GM12874 (cell line): ENCODE measurements at regions not wholly inside any gene's neighbourhood (a gene's known extent, or its start where the extent isn't known, plus 50 kb on each side); places are given as distances from the start of the nearest gene placed in this dataset.
A peak's percentile ranks its signal among the peaks of the same experiment; 100 is the strongest.

Source experiments
- TF ChIP-seq, protein P1 (sequence below): IDR thresholded peaks from 2 replicates; pipeline ENCODE4 v1.5.1; 2011; ENCODE audit warnings: low read depth, mild to moderate bottlenecking, control low read depth, low read length, moderate library complexity; ENCODE audit not compliant: insufficient read depth

DNA sequence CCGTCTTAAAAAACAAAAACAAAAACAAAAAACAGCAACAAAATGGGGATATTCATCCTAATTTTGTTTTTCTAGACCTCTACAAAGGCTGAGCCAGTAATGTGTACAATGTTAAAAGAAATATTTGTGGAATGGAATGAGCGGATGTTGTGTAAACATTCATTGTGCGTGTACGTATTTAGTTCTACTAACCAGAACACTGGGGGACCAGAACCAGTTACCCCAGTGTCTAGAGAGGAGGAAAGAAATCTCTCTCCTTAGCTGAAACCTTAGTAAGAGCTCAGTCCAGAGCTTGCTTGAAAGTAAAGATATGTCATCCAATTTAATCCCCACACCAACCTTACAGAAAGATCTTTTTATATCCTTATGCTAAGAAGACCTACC, 106.7 kb upstream of the CPEB4 start:
- TF ChIP-seq, protein P1, sequence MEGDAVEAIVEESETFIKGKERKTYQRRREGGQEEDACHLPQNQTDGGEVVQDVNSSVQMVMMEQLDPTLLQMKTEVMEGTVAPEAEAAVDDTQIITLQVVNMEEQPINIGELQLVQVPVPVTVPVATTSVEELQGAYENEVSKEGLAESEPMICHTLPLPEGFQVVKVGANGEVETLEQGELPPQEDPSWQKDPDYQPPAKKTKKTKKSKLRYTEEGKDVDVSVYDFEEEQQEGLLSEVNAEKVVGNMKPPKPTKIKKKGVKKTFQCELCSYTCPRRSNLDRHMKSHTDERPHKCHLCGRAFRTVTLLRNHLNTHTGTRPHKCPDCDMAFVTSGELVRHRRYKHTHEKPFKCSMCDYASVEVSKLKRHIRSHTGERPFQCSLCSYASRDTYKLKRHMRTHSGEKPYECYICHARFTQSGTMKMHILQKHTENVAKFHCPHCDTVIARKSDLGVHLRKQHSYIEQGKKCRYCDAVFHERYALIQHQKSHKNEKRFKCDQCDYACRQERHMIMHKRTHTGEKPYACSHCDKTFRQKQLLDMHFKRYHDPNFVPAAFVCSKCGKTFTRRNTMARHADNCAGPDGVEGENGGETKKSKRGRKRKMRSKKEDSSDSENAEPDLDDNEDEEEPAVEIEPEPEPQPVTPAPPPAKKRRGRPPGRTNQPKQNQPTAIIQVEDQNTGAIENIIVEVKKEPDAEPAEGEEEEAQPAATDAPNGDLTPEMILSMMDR, result no peak

DNA sequence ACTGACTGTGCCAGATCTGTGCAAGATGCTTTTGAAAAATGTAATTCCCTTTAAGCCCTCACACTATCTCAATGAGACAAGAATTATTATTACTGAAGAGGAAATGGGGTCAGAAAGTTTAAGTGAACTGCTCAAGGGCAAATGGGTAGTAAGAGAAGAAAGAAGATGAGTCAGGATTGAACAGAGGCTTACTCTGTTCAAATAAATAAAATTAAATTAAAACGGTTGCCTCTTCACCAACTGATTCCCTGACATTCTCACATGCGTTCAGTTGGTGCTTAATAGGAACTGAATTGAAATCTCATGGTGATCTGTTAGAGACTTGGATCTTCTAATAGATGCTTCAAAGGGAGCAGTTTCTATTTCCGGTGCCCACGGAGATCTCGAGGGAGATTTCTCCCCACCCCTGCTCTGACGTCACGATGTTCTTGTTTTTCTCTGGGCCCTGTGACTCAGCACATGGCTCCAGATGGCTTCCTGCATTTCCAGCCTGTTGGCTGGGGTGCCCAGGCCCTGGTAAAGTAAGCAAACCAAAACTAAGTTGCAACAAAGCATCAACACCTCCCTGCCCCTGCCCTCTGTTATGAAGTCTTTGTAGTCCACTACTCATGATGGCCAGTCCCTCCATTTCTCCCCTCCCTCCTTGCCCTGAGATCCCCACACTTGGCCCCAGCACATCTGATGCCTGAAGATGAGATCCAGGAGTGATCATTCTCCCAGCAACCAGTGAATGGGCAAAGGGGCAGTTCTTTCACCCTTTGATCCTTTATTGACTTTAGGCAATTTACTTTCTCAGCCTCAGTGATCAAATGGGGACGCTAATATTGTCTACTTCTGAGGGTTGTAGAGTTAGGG, 106.1 kb upstream of the CPEB4 start:
- TF ChIP-seq, protein P1, result no peak

DNA sequence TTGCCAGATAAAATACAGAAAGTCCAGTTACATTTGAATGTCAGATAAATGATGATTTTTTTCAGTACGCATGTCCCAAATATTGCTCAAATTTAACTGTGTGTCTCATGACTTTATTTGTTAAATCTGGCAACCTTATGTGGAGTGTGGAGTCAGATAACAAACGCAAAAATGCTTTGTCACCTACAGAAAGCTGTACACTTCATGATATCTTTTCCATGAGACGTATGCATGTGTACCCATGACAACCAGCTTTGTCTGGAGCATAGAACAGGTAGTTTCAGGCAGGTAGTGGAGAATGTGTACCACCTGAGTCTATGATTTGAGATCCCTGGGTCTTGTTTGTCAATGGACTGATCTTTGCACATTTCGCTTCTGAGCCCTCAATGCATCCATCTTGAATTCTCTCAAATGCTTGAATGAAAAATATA, 105.5 kb upstream of the CPEB4 start:
- TF ChIP-seq, protein P1, result no peak

DNA sequence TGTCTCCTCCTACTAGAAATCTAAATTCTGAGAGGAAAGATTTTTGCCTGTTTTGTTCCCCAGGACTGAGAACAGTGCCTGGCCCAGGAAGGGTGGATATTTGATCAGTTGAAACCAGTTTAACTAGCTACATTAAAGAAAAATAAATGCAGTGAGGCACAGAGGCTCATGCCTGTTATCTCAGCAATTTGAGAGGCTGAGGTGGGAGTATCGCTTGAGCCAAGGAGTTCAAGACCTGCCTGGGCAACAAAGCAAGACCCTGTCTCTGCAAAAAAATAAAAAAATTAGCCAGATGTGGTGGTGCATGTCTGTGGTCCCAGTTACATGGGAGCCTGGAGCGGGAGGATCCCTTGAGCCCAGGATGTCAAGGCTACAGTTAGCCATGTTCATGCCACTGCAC, 104.8 kb upstream of the CPEB4 start:
- TF ChIP-seq, protein P1, result no peak

DNA sequence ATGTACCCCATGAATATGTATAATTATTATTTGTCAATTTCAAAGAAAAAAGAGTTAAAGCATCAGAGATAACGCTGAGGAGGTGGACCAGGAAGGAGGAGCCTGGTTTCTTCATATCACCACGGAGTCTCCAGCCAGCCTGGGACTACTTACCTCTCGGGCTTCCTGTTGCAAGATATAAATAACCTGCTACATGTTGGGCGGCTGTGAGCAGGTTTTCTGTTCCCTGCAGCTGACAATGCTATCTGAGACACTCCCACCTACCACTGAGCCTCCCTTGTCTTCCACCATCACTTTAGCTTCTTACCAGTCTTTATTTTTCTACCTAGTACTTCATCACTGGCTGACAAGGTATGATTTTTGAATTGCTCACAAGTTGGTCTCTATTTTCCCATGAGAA, 102.7 kb upstream of the CPEB4 start:
- TF ChIP-seq, protein P1, result no peak

DNA sequence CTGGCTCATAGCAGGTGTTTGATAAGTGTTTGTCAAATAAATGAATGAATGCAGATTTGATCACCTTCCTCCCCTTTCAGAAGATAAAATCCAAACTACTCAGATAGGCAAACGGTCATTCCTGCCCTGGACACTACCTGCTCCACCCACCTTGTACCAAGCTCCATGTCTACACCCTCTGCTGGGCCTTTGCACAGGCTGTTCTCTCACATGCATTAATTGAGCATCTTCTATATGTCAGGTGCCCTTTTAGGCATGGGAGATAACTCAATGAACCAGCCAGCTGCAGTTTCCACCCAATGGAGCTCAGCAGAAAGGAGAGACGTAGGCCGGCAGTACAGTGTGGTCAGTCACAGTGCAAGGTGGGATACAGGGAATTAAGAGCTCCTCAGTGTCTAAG, 102.3 kb upstream of the CPEB4 start:
- TF ChIP-seq, protein P1, result no peak

DNA sequence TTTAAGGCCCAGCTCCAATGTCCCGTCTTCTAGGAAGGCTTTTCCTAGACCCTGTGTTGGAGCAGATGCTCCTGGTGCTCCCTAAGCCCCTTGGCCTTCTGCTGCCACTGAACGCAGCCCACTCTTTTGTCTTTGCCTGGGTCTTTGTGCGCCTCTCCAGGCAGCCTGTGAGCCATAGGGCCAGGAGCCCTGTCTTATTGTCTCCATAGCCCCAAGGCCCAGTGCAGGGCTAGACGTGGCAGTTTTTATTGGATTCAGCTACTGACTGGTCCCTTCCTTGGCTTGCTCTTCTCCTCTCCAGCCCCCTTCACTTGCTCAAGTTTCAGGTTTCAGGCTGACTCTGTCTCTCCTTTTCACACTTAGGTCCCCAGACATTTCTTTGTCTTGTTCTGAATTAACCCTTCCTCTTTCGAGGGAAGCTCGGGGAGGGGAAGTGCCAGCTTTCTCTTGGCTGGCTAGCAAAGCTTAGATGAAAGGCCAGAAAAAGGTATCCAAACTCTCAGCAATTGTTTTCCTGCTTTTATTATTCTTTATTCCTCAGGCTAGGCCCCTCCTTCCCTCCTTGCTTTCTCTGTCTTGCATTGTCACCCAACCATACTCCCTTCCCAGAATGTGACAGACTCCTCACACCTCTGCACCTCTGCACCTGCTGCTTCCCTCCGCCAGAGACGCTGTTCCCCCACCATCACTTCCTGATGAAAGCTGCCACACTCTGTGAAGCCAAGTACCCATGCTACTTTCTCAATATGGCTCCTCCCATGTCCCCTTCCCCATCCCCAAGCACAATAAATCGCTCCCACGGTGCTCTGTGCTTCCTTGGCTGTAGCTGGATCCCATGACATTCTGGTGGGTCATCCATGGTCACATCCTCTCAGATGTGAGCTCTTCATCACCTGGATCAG, 101.6 kb upstream of the CPEB4 start:
- TF ChIP-seq, protein P1, result peak; percentile 95
